SK-N-SH (cell line): ENCODE measurements at regions not wholly inside any gene's neighbourhood (a gene's known extent, or its start where the extent isn't known, plus 50 kb on each side); places are given as distances from the start of the nearest gene placed in this dataset.

Experiments used
- CTCF ChIA-PET: fragments of 300-600, 350-600 bp; formaldehyde crosslinking; extraction: SDS; loops from one replicate; lab custom pipeline; 2021; lab: Yijun Ruan, JAX
- POLR2A ChIA-PET: fragments of 350-600 bp; sonication (Branson Sonifier 250); formaldehyde crosslinking; extraction: SDS; loops from one replicate; lab custom pipeline; 2020; ENCODE audit warnings: antibody characterized with exemption, inconsistent platforms; lab: Yijun Ruan, JAX
- DNase-seq: peaks from one replicate; pipeline ENCODE4 v3.0.0; 2012
- H2AFZ ChIP-seq: fragments of 200-600 bp; sonication (generic); 2 replicates; pipeline ENCODE4 v1.8.1; 2016; ENCODE audit warnings: antibody characterized with exemption, mild to moderate bottlenecking, low read depth
- H3F3A ChIP-seq: fragments of 200-600 bp; sonication (generic); replicated peaks from 2 replicates; pipeline ENCODE3; 2016; ENCODE audit warnings: antibody characterized with exemption, mild to moderate bottlenecking; ENCODE audit not compliant: insufficient read depth
- H3K27ac ChIP-seq, 2 experiments: fragments of 200-500 bp in 1 of 2; fragments of 200-600 bp in 1 of 2; sonication (Bioruptor generic) in 1 of 2; sonication (generic), shearing (Covaris generic) in 1 of 2; 2 replicates each; pipeline versions ENCODE4 v1.5.1 to v1.6.1; 2014 to 2016; ENCODE audit warnings: low read depth in 2 of 2, inconsistent platforms in 1 of 2, low read length in 1 of 2, mild to moderate bottlenecking in 1 of 2, mixed read lengths in 1 of 2
- H3K27me3 ChIP-seq: fragments of 200-600 bp; sonication (generic), shearing (Covaris generic); 2 replicates; pipeline ENCODE4 v1.6.1; 2016; ENCODE audit warnings: mixed run types; ENCODE audit not compliant: insufficient read depth
- H3K36me3 ChIP-seq, 2 experiments: fragments of 200-500 bp in 1 of 2; fragments of 200-600 bp in 1 of 2; sonication (Bioruptor generic) in 1 of 2; sonication (generic) in 1 of 2; replicated peaks in 1 of 2; 2 replicates each; pipeline versions ENCODE3 to v1.5.1; 2014 to 2016; ENCODE audit warnings: low read length in 1 of 2, mild to moderate bottlenecking in 1 of 2; ENCODE audit not compliant: insufficient read depth in 2 of 2, control insufficient read depth in 1 of 2
- H3K4me1 ChIP-seq, 2 experiments: fragments of 200-500 bp in 1 of 2; fragments of 200-600 bp in 1 of 2; sonication (Bioruptor generic) in 1 of 2; sonication (generic), shearing (Covaris generic) in 1 of 2; 2 replicates each; pipeline versions ENCODE4 v1.5.1 to v1.6.1; 2014 to 2016; ENCODE audit warnings: low read depth in 1 of 2, low read length in 1 of 2, mixed run types in 1 of 2; ENCODE audit not compliant: insufficient read depth in 2 of 2, control insufficient read depth in 1 of 2
- H3K4me2 ChIP-seq: fragments of 200-600 bp; sonication (generic), shearing (Covaris generic); 2 replicates; pipeline ENCODE4 v1.6.1; 2017; ENCODE audit warnings: mixed run types
- H3K4me3 ChIP-seq, 2 experiments: fragments of 200-500 bp in 1 of 2; fragments of 200-600 bp in 1 of 2; sonication (Bioruptor generic) in 1 of 2; sonication (generic), shearing (Covaris generic) in 1 of 2; 2 replicates each; pipeline versions ENCODE4 v1.5.1 to v1.8.1; 2014 to 2016; ENCODE audit warnings: low read depth in 2 of 2, inconsistent platforms in 1 of 2, low read length in 1 of 2, mild to moderate bottlenecking in 1 of 2, mixed read lengths in 1 of 2, moderate library complexity in 1 of 2
- H3K79me2 ChIP-seq: fragments of 200-600 bp; sonication (generic); 2 replicates; pipeline ENCODE4 v1.8.1; 2017; ENCODE audit warnings: mild to moderate bottlenecking; ENCODE audit not compliant: insufficient read depth
- H3K9ac ChIP-seq: fragments of 200-600 bp; sonication (generic); 2 replicates; pipeline ENCODE4 v1.6.1; 2017; ENCODE audit warnings: mixed run types
- H3K9me2 ChIP-seq: fragments of 200-600 bp; sonication (generic); 2 replicates; pipeline ENCODE4 v1.6.1; 2017; ENCODE audit warnings: mixed run types
- H3K9me3 ChIP-seq: fragments of 200-600 bp; sonication (generic); 2 replicates; pipeline ENCODE4 v1.6.1; 2017; ENCODE audit warnings: mixed run types, mild to moderate bottlenecking, moderate library complexity
- H4K20me1 ChIP-seq: fragments of 200-600 bp; sonication (generic); 2 replicates; pipeline ENCODE4 v1.6.1; 2017; ENCODE audit warnings: mild to moderate bottlenecking, mixed run types; ENCODE audit not compliant: insufficient read depth
- CTCF ChIP-seq: fragments of 200-600 bp; sonication (generic); IDR thresholded peaks from 2 replicates; pipeline ENCODE4 v1.6.1; 2017; ENCODE audit warnings: antibody characterized with exemption, mild to moderate bottlenecking, moderate library complexity
- EP300 ChIP-seq, 2 experiments: IDR thresholded peaks; 2 replicates each; pipeline versions ENCODE4 v1.4.0 to v1.6.1; 2012; ENCODE audit warnings: borderline replicate concordance in 1 of 2, low read depth in 1 of 2, low read length in 1 of 2
- EZH2phosphoT487 ChIP-seq: fragments of 200-600 bp; sonication (generic); IDR thresholded peaks from 2 replicates; pipeline ENCODE4 v1.6.1; 2017; ENCODE audit warnings: low read depth, mixed run types, mild to moderate bottlenecking, antibody characterized with exemption, moderate library complexity, borderline replicate concordance
- FOXJ3 ChIP-seq: sonication (generic); formaldehyde crosslinking; IDR thresholded peaks from 2 replicates; pipeline ENCODE4 v1.5.1; 2020; ENCODE audit warnings: mild to moderate bottlenecking, missing genetic modification reagents
- FOXM1 ChIP-seq: IDR thresholded peaks from 2 replicates; pipeline ENCODE4 v1.4.0; 2012; ENCODE audit warnings: low read depth, mild to moderate bottlenecking
- GABPA ChIP-seq: IDR thresholded peaks from 2 replicates; pipeline ENCODE4 v1.4.0; 2012; ENCODE audit warnings: low read depth, mild to moderate bottlenecking
- GATA2 ChIP-seq: sonication (generic); formaldehyde crosslinking; IDR thresholded peaks from 2 replicates; pipeline ENCODE4 v1.5.0; 2020; ENCODE audit warnings: mild to moderate bottlenecking, missing genetic modification reagents
- MAX ChIP-seq: IDR thresholded peaks from 2 replicates; pipeline ENCODE4 v1.4.0; 2012; ENCODE audit warnings: low read depth
- POLR2AphosphoS5 ChIP-seq: IDR thresholded peaks from 2 replicates; pipeline ENCODE4 v1.6.1; 2012; ENCODE audit warnings: low read depth, low read length
- RCOR1 ChIP-seq: fragments of 150-350 bp; IDR thresholded peaks from 2 replicates; pipeline ENCODE4 v1.6.1; 2017; ENCODE audit warnings: antibody characterized with exemption, low read length
- REST ChIP-seq: IDR thresholded peaks from 2 replicates; pipeline ENCODE4 v1.6.1; 2012; ENCODE audit warnings: mild to moderate bottlenecking, low read depth, low read length, moderate library complexity
- RXRA ChIP-seq: IDR thresholded peaks from 2 replicates; pipeline ENCODE4 v1.4.0; 2012; ENCODE audit warnings: low read depth, mild to moderate bottlenecking, borderline replicate concordance
- SMC3 ChIP-seq: IDR thresholded peaks from 2 replicates; pipeline ENCODE4 v1.6.1; 2012; ENCODE audit warnings: low read depth, low read length, improper control_type of control experiment
- TCF12 ChIP-seq: IDR thresholded peaks from 2 replicates; pipeline ENCODE4 v1.4.0; 2012
- YY1 ChIP-seq: IDR thresholded peaks from 2 replicates; pipeline ENCODE4 v1.4.0; 2012; ENCODE audit warnings: low read depth, mild to moderate bottlenecking
- ZBTB33 ChIP-seq: IDR thresholded peaks from 2 replicates; pipeline ENCODE4 v1.4.0; 2012; ENCODE audit warnings: low read depth, borderline replicate concordance
- WGBS: methylation state at CpG from one replicate; pipeline ENCODE4 v1.1.6; 2017; ENCODE audit warnings: low lambda C conversion rate; 5-methylcytosine and 5-hydroxymethylcytosine counted together

- TF ChIP-seq REST (no peak), EP300 (IDR thresholded peaks at IDR 0.05; ENCODE audit: borderline replicate concordance in 1 of 2, low read depth in 1 of 2, low read length in 1 of 2) (no peak), MAX (no peak), CTCF (no peak), GABPA (no peak), GATA2 (CRISPR knock-in tag) (no peak), RXRA (no peak), YY1 (no peak), FOXJ3 (CRISPR knock-in tag) (no peak), ZBTB33 (no peak), EZH2phosphoT487 (no peak), SMC3 (no peak)
- TF ChIP-seq, all 33 proteins: peak for 0
Measured at GRCh38 chr12:43167691-43168090, 384.3 kb downstream of the ADAMTS20 start (continued).

- no peak overlapping the region for H3K4me3 ChIP-seq
- no peak overlapping the region for H3K27ac ChIP-seq
- H3K9me3 ChIP-seq: no peaks in the 10 kb centered on the region
- no peaks in the 10 kb centered on the region for H3K4me1 ChIP-seq
- no peaks in the 10 kb centered on the region for H3K27me3 ChIP-seq
- 48% methylated on average over 2 of the region's 2 CpGs for WGBS
- ChIA-PET CTCF (interaction anchor here (1.1 to 1.4 kb wide), 2 partner anchors 15 to 117 kb away, joined by 3 to 5 read pairs; no protein-coding TSS in a partner anchor), POLR2A (no interaction called here)
- H2AFZ ChIP-seq: no peak overlapping the region
- TF ChIP-seq FOXM1 (no peak), TCF12 (no peak), REST (no peak), POLR2AphosphoS5 (no peak), RCOR1 (no peak), FOXJ3 (CRISPR knock-in tag) (no peak)
- H3K4me2 ChIP-seq: no peak overlapping the region
- no peaks in the 10 kb centered on the region for H3F3A ChIP-seq
- H3K9me2 ChIP-seq: no peaks in the 10 kb centered on the region
- H3K79me2 ChIP-seq: no peaks in the 10 kb centered on the region
- no peak overlapping the region for H3K9ac ChIP-seq
- H4K20me1 ChIP-seq: no peaks in the 10 kb centered on the region
- H3K36me3 ChIP-seq: no peaks in the 10 kb centered on the region
- no peak for DNase-seq
Measured at GRCh38 chr12:43165351-43165750, 386.7 kb downstream of the ADAMTS20 start.
